K562 (cell line): ENCODE measurements at regions not wholly inside any gene's neighbourhood (a gene's known extent, or its start where the extent isn't known, plus 50 kb on each side); places are given as distances from the start of the nearest gene placed in this dataset.

ENCODE experiments used
- ARID3A ChIP-seq: IDR thresholded peaks from 2 replicates; pipeline ENCODE4 v1.6.1; 2012; ENCODE audit warnings: low read depth, low read length, improper control_type of control experiment, borderline replicate concordance
- BRD4 ChIP-seq: fragments of 200-600 bp; sonication (generic); IDR thresholded peaks from 2 replicates; pipeline ENCODE4 v1.6.1; 2017; ENCODE audit warnings: inconsistent platforms
- EHMT2 ChIP-seq: fragments of 450-650 bp; IDR thresholded peaks from 2 replicates; pipeline ENCODE4 v1.6.1; 2018; ENCODE audit warnings: antibody characterized with exemption
- FOXO4 ChIP-seq: fragments of 450-650 bp; formaldehyde crosslinking; IDR thresholded peaks from 2 replicates; pipeline ENCODE4 v1.4.0; 2020; ENCODE audit warnings: mild to moderate bottlenecking, moderate library complexity
- GABPA ChIP-seq: fragments of 200-800 bp; sonication (Bioruptor generic); conservative IDR thresholded peaks from 2 replicates; pipeline ENCODE4 v1.6.1; 2016; ENCODE audit warnings: low read depth, missing genetic modification characterization, missing compliant biosample characterization
- GTF2A2 ChIP-seq: IDR thresholded peaks from 2 replicates; pipeline ENCODE4 v1.6.1; 2016; ENCODE audit warnings: mild to moderate bottlenecking, missing genetic modification characterization, missing compliant biosample characterization
- GTF2E2 ChIP-seq: fragments of 200-800 bp; sonication (Bioruptor generic); IDR thresholded peaks from 2 replicates; pipeline ENCODE4 v1.6.1; 2016; ENCODE audit warnings: missing genetic modification characterization, missing compliant biosample characterization
- HDGF ChIP-seq: fragments of 450-650 bp; IDR thresholded peaks from 2 replicates; pipeline ENCODE4 v1.6.1; 2016
- HEY1 ChIP-seq: fragments of 250-450 bp; sonication (Bioruptor Pico); IDR thresholded peaks from 2 replicates; pipeline ENCODE4 v1.5.0; 2020; ENCODE audit warnings: mild to moderate bottlenecking, moderate library complexity, borderline replicate concordance
- KLF6 ChIP-seq: fragments of 250-450 bp; sonication (Bioruptor Pico); IDR thresholded peaks from 2 replicates; pipeline ENCODE4 v1.4.0; 2020; ENCODE audit warnings: mild to moderate bottlenecking, moderate library complexity, borderline replicate concordance
- MLLT1 ChIP-seq, 2 experiments: fragments of 450-650 bp; IDR thresholded peaks; 2 replicates each; pipeline ENCODE4 v1.6.1; 2016
- MLX ChIP-seq, 2 experiments: fragments of 450-650 bp in 1 of 2; sonication (generic) in 1 of 2; formaldehyde crosslinking; conservative IDR thresholded peaks; 2 replicates each; pipeline versions ENCODE4 v1.4.0 to v1.8.1; 2020 to 2022; ENCODE audit warnings: mild to moderate bottlenecking in 1 of 2, missing genetic modification reagents in 1 of 2
- NR2C1 ChIP-seq, 2 experiments: fragments of 450-650 bp; IDR thresholded peaks; 2 replicates each; pipeline ENCODE4 v1.6.1; 2017; ENCODE audit warnings: mild to moderate bottlenecking in 2 of 2, antibody characterized with exemption in 1 of 2, inconsistent platforms in 1 of 2, missing compliant biosample characterization in 1 of 2, missing genetic modification characterization in 1 of 2
- OTX1 ChIP-seq: fragments of 450-650 bp; formaldehyde crosslinking; IDR thresholded peaks from 2 replicates; pipeline ENCODE4 v1.4.0; 2022; ENCODE audit warnings: mild to moderate bottlenecking
- TARDBP ChIP-seq: fragments of 450-650 bp; IDR thresholded peaks from 2 replicates; pipeline ENCODE4 v1.6.1; 2016
- ZFP1 ChIP-seq: fragments of 450-650 bp; formaldehyde crosslinking; IDR thresholded peaks from 2 replicates; pipeline ENCODE4 v1.4.0; 2020; ENCODE audit warnings: mild to moderate bottlenecking, mixed read lengths
- ZNF197 ChIP-seq: fragments of 200-800 bp; sonication (Bioruptor generic); IDR thresholded peaks from 2 replicates; pipeline ENCODE4 v1.6.1; 2016; ENCODE audit warnings: low read depth, missing genetic modification characterization, missing compliant biosample characterization
- ZNF253 ChIP-seq: fragments of 250-450 bp; sonication (Bioruptor Pico); conservative IDR thresholded peaks from 2 replicates; pipeline ENCODE4 v1.6.1; 2021; ENCODE audit warnings: mild to moderate bottlenecking

GRCh38 chr7:106568002-106568679 lies 92.8 kb downstream of the CCDC71L start (continued):
- TF ChIP-seq ARID3A (no peak), ZNF197 (CRISPR knock-in tag) (0 out of 2 replicates have a peak, but pooled peaks have one; percentile 1), GABPA (tag) (0 out of 2 replicates have a peak, but pooled peaks have one; percentile 9), KLF6 (0 out of 2 replicates have a peak, but pooled peaks have one; percentile 41), GTF2A2 (peak; percentile 8; the same call in 1 of the 2 replicates), GTF2E2 (tag) (peak; percentile 94; the same call in 1 of the 2 replicates), OTX1 (CRISPR knock-in tag) (no peak), TARDBP (0 out of 2 replicates have a peak, but pooled peaks have one; percentile 40), ZFP1 (no peak), MLX (CRISPR knock-in tag; conservative IDR thresholded peaks at IDR 0.05) (no peak), NR2C1 (IDR thresholded peaks at IDR 0.05) (no peak), NR2C1 (tag; IDR thresholded peaks at IDR 0.05) (no peak), MLLT1 (IDR thresholded peaks at IDR 0.05) (peak in 1 of 2 experiments; percentile 19; a peak in 2 of 4 replicates), BRD4 (peak; percentile 100), FOXO4 (CRISPR knock-in tag) (peak; percentile 54; the same call in 1 of the 2 replicates), EHMT2 (no peak), HEY1 (CRISPR knock-in tag) (0 out of 2 replicates have a peak, but pooled peaks have one; percentile 52), HDGF (no peak), ZNF253 (no peak)
